Muscle layer of colon (tissue), 2 donors: ENCODE measurements at regions not wholly inside any gene's neighbourhood (a gene's known extent, or its start where the extent isn't known, plus 50 kb on each side); places are given as distances from the start of the nearest gene placed in this dataset.

Experiments used
- H3K27ac ChIP-seq: one replicate; pipeline ENCODE4 v1.7.0; 2013; ENCODE audit warnings: low read depth, mild to moderate bottlenecking, low read length, moderate library complexity
- H3K27me3 ChIP-seq, 2 donors: one replicate each; pipeline ENCODE4 v1.7.0; 2013; ENCODE audit warnings: low read length in 2 of 2, mild to moderate bottlenecking in 2 of 2; ENCODE audit not compliant: insufficient read depth in 2 of 2, control insufficient read depth in 1 of 2
- H3K36me3 ChIP-seq: one replicate; pipeline ENCODE4 v1.7.0; 2013; ENCODE audit warnings: mild to moderate bottlenecking, low read length; ENCODE audit not compliant: insufficient read depth
- H3K4me1 ChIP-seq: one replicate; pipeline ENCODE4 v1.7.0; 2013; ENCODE audit warnings: mild to moderate bottlenecking, low read length; ENCODE audit not compliant: insufficient read depth
- H3K4me3 ChIP-seq, 2 donors: one replicate each; pipeline ENCODE4 v1.7.0; 2013; ENCODE audit warnings: low read length in 2 of 2, low read depth in 1 of 2, mild to moderate bottlenecking in 1 of 2, moderate library complexity in 1 of 2
- H3K9ac ChIP-seq: one replicate; pipeline ENCODE4 v1.7.0; 2013; ENCODE audit warnings: low read length
- H3K9me3 ChIP-seq: one replicate; pipeline ENCODE4 v1.7.0; 2013; ENCODE audit warnings: mild to moderate bottlenecking, low read length
- donor health status: abdominal sarcoma.
- donor health status: Adenocarcinoma of cecum.

DNA sequence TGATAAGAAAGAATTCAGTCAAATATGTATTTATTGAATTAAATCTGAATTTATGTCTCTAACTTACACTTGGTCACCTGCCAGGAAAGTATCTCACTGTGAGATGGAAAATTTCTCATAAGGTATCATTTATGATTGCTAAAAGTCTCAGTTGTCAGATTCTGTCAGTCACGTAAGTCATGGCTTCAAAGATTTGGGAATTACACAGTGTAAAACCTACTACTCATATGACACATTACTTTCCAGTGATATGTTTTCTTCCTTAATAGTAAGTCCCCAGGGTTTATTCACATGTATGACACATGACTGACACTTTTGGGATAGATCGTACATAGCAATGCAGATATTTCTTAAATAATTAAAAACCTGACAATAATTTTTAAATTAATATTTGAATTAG is 792.2 kb downstream of the PLOD2 start:
- Histone ChIP-seq H3K9ac (no peak overlapping the region), H3K4me1 (no peaks in the 10 kb centered on the region), H3K9me3 (no peaks in the 10 kb centered on the region), H3K27me3 (no peaks in the 10 kb centered on the region), H3K4me3 (no peak overlapping the region), H3K36me3 (no peaks in the 10 kb centered on the region), H3K27ac (no peak overlapping the region)

DNA sequence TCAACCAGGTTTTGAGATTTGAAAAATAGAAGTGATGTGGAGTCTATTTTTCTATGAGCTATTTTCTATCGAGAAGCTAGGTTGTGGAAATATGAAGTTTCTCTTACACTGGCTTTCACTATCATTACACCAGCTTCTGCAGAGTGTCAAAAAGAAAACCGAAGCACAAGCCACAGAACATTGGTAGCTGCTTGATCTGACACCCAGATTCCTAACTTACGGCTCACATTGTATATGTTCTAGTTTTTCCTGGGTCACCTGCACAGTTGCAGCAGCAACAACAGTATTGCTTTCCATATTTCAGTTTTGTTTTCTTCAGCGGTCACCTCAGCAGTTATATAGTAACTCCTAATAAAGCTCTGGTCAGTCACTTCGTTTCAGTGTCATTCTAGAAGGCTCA is 790.1 kb downstream of the PLOD2 start:
- no peaks in the 10 kb centered on the region for H3K36me3 ChIP-seq
- H3K4me3 ChIP-seq, result no peak overlapping the region
- H3K4me1 ChIP-seq, result no peaks in the 10 kb centered on the region
- H3K27me3 ChIP-seq, result no peaks in the 10 kb centered on the region
- no peaks in the 10 kb centered on the region for H3K9me3 ChIP-seq
- no peak overlapping the region for H3K27ac ChIP-seq
- no peak overlapping the region for H3K9ac ChIP-seq

DNA sequence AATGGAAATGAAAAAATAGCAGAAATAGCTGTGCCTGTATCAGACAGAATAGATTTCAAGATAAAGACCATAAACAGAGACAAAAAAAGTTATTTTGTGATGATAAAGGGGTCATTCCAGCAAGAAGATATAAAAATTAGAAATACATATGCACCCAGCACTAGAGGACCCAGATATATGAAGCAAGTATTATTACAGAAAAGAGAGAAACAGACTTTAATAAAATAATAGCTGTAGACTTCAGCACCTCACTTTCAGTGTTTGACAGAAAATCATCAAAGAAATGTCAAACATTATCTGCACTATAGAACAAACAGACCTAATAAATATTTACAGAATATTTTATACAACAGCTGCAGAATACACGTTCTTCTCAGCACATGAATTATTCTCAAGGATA is 783.7 kb downstream of the PLOD2 start:
- Histone ChIP-seq H3K36me3 (no peaks in the 10 kb centered on the region), H3K9ac (no peak overlapping the region), H3K27me3 (no peaks in the 10 kb centered on the region), H3K27ac (no peak overlapping the region), H3K4me3 (no peak overlapping the region), H3K4me1 (no peaks in the 10 kb centered on the region), H3K9me3 (no peaks in the 10 kb centered on the region)

DNA sequence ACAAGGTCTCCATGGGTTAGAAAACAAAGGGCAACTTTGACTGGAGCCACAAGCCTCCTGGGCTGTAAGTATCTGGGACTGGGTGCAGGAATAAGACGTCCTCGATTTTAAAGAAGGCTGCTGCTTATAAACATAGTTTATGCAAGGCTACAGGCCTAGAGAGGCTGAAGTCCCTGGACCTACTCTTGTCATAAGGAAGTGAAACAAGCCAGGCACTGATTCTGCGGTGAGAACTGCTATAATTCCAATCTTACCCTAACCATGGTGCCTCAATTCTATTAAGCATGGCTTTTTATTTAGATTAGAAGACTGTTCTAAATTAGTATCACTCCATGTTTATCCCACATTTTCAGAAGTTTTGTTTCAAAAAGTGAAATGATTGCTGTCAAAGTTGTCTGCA is 777.6 kb downstream of the PLOD2 start:
- Histone ChIP-seq H3K27ac (peak overlapping the region; percentile 64), H3K9me3 (no peaks in the 10 kb centered on the region), H3K9ac (no peak overlapping the region), H3K4me1 (peaks cover 3% of the 10 kb centered on the region), H3K4me3 (no peak overlapping the region), H3K27me3 (no peaks in the 10 kb centered on the region), H3K36me3 (no peaks in the 10 kb centered on the region)

DNA sequence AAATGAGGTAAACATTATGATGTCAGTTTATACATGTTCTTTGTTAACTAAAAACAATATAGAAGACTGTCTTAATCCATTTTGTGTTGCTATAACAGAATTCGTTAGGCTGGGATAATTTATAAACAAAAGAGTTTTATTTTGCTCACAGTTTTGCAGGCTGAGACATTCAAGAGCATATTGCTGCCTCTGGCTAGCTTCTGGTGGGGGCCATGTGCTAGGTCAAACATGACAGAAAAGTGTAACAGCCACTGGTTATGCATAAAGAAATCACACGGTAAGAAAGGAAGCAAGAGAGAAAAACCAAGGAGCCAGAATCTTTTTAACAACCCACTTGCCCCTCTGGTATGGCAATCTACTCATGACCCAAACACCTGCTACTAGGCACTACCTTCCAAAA is 776.7 kb downstream of the PLOD2 start:
- Histone ChIP-seq H3K27ac (peak overlapping the region; percentile 35), H3K9ac (no peak overlapping the region), H3K4me1 (peaks cover 3% of the 10 kb centered on the region), H3K36me3 (no peaks in the 10 kb centered on the region), H3K27me3 (no peaks in the 10 kb centered on the region), H3K4me3 (no peak overlapping the region), H3K9me3 (no peaks in the 10 kb centered on the region)

DNA sequence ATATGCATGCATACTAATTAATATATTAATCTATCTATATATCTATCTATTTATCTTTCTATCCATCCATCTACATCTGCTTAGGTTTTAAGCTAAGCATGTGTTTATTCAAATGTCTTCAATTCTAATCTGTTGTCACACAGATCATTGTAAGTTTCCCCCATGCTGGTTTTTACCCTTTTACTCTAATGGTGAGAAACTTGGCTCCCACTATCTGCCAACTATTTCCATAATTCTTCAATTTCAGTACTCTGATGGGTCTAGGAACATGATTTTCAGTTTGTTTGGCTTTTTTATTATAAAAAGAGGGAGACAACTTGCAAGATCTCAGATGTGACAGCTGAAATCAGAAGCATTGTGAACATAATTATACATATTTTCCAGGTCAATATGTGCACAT is 773.8 kb downstream of the PLOD2 start:
- Histone ChIP-seq H3K27me3 (no peaks in the 10 kb centered on the region), H3K4me3 (no peak overlapping the region), H3K4me1 (peaks cover 3% of the 10 kb centered on the region), H3K9ac (no peak overlapping the region), H3K9me3 (no peaks in the 10 kb centered on the region), H3K36me3 (no peaks in the 10 kb centered on the region), H3K27ac (no peak overlapping the region)

DNA sequence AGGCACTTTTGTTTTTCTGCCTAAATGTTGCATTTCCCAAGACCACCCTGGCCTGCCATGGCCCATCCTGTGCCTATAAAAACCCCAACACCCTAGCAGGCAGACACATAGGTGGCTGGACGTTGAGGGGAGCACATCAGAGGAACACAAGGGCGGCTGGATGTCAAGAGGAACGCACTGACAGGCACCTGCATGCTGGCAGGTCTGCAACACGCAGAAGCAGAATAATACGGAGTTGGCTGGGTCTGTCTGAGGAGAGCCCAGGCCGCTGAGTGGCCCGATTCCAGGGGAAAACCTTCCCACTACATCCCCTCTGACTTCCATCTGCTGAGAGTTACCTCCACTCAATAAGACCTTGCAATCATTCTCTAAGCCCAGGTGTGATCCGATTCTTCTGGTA is 765.6 kb downstream of the PLOD2 start:
- Histone ChIP-seq H3K9ac (no peak overlapping the region), H3K4me3 (no peak overlapping the region), H3K27ac (no peak overlapping the region), H3K27me3 (no peaks in the 10 kb centered on the region), H3K36me3 (no peaks in the 10 kb centered on the region), H3K9me3 (no peaks in the 10 kb centered on the region), H3K4me1 (no peaks in the 10 kb centered on the region)

DNA sequence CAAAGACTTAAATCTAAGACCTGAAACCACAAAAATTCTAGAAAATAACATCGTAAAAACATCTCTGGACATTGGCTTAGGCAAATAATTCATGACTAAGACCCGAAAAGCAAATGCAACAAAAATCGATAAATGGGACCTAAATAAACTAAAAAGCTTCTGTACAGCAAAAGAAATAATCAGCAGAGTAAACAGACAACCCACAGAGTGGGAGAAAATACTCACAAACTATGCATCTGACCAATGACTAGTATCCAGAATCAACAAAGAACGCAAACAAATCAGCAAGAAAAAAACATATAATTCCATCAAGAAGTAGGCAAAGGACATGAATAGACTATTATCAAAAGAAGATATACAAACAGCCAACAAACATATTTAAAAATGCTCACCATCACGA is 749.4 kb downstream of the PLOD2 start:
- Histone ChIP-seq H3K36me3 (no peaks in the 10 kb centered on the region), H3K27ac (no peak overlapping the region), H3K4me1 (no peaks in the 10 kb centered on the region), H3K9ac (no peak overlapping the region), H3K9me3 (no peaks in the 10 kb centered on the region), H3K27me3 (no peaks in the 10 kb centered on the region), H3K4me3 (no peak overlapping the region)

DNA sequence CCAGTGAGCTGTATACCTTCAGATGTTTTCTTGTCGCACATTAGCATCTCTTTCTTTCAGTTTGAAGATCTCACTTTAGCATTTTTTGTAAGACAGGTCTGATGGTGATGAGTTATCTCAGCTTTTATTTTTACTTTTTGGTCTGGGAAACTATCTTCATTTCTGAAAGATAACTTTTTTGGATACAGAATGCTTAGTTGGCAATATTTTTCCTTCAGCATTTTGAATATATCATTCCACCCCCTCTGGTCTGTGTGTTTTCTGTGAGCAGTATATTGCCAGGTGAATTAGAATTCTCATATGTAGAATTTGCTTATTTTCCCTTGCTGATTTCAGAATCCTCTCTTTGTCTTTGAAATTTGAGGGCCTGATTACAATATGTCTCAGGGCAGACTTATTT is 743.3 kb downstream of the PLOD2 start:
- Histone ChIP-seq H3K9me3 (no peaks in the 10 kb centered on the region), H3K9ac (no peak overlapping the region), H3K27ac (no peak overlapping the region), H3K36me3 (no peaks in the 10 kb centered on the region), H3K27me3 (no peaks in the 10 kb centered on the region), H3K4me1 (no peaks in the 10 kb centered on the region), H3K4me3 (no peak overlapping the region)

DNA sequence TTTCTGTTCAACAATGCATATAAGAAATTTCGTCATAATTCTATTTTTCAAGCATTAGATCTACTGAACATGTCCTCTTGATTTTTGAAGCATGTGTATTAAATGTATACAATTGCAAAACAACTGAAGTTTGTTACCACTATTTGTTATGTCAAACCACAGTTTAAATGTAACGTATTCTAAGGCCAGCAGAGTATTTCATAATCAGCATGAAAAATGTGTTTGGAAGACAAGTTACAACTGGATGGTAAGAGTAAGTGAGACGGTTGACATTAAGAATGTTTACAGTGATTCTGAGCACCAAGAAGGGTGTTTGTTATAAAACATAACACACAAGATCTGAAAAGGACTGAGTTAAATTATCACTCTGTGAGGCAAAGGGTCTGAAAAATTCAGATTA is 738.4 kb downstream of the PLOD2 start:
- Histone ChIP-seq H3K27ac (no peak overlapping the region), H3K4me1 (no peaks in the 10 kb centered on the region), H3K4me3 (no peak overlapping the region), H3K9ac (no peak overlapping the region), H3K27me3 (no peaks in the 10 kb centered on the region), H3K36me3 (no peaks in the 10 kb centered on the region), H3K9me3 (no peaks in the 10 kb centered on the region)

DNA sequence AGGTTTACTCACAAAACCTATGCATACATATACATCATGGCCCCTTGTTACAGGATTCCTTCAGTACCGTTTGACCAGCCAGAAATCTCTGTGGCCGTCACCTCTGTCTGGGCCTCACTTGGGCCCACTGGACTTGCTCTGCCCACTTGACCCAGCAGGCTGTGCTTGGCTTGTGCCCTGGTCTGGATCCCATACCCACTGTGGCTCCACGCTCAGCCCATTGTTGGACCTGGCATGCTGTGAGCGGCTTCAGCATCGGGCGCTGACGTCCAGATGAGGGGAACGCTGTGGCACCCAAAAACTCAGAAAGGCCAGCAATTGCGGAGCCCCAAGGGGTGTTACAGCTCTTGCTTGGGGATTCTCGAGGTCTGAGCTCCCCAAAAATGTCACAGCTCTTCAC is 733.6 kb downstream of the PLOD2 start:
- H3K9ac ChIP-seq, result no peak overlapping the region
- H3K27me3 ChIP-seq, result no peaks in the 10 kb centered on the region

DNA sequence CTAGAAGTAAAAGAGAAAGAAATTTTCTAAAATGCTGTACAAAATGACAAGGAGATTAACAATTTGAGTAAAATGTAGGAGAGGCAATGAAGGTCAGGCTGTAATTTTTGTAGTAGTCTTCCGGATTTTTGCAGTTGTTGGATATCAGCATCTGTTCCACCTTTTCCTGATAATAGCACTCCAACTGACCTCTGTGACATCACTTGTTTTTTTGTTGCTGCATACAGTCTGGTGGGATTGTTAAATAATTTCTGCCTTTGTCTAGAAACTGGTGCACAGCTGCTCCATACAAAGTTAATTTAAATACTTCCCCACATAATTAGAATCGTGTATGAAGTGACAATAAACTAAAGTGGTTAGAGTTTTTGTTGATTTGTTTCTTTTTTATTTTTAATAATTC is 731.4 kb downstream of the PLOD2 start:
- no peak overlapping the region for H3K27ac ChIP-seq
- H3K4me1 ChIP-seq, result no peaks in the 10 kb centered on the region
- H3K36me3 ChIP-seq, result no peaks in the 10 kb centered on the region

More for the DNA sequence above, 733.6 kb downstream of the PLOD2 start:
- Histone ChIP-seq H3K27ac (no peak overlapping the region), H3K4me3 (no peak overlapping the region), H3K36me3 (no peaks in the 10 kb centered on the region), H3K4me1 (no peaks in the 10 kb centered on the region), H3K9me3 (no peaks in the 10 kb centered on the region)

More for the DNA sequence above, 731.4 kb downstream of the PLOD2 start:
- H3K4me3 ChIP-seq, result no peak overlapping the region
- no peaks in the 10 kb centered on the region for H3K9me3 ChIP-seq
- H3K9ac ChIP-seq, result no peak overlapping the region
- no peaks in the 10 kb centered on the region for H3K27me3 ChIP-seq
